IMR-90 (cell line): ENCODE measurements at regions not wholly inside any gene's neighbourhood (a gene's known extent, or its start where the extent isn't known, plus 50 kb on each side); places are given as distances from the start of the nearest gene placed in this dataset.

Experiments
- ATAC-seq: fragments of 200-7000 bp; cut with Tn5 transposase; 2 replicates; pipeline ENCODE4 v1.9.1; 2020; ENCODE audit warnings: low read depth, mild to moderate bottlenecking, moderate library complexity
- BruUV-seq: library from RNA; stranded (reverse); fragments of 400-500 nt; replicated peaks from 2 replicates; lab custom pipeline; 2021; lab: Mats Ljungman, UMichigan
- CTCF ChIA-PET: fragments of 300-600 bp; formaldehyde crosslinking; extraction: SDS; loops from one replicate; lab custom pipeline; 2021; ENCODE audit warnings: antibody characterized with exemption; lab: Yijun Ruan, JAX
- POLR2A ChIA-PET: fragments of 300-600 bp; sonication (Branson Sonifier 250); formaldehyde crosslinking; loops from one replicate; lab custom pipeline; 2022; ENCODE audit warnings: antibody characterized with exemption; ENCODE audit not compliant: unreplicated experiment; lab: Charles Lee
- DNase-seq: peaks from one replicate; pipeline ENCODE4 v3.0.0; 2013
- H2AFZ ChIP-seq: replicated peaks from 2 replicates; pipeline ENCODE3; 2013; ENCODE audit warnings: low read length, mild to moderate bottlenecking; ENCODE audit not compliant: poor library complexity
- H2AK5ac ChIP-seq: 2 replicates; pipeline ENCODE4 v1.6.1; 2013; ENCODE audit warnings: low read depth, low read length, inconsistent platforms
- H2AK9ac ChIP-seq: replicated peaks from 2 replicates; pipeline ENCODE3; 2013; ENCODE audit warnings: mild to moderate bottlenecking, low read depth, low read length, moderate library complexity; ENCODE audit not compliant: poor library complexity
- H2BK120ac ChIP-seq: 2 replicates; pipeline ENCODE4 v1.6.1; 2013; ENCODE audit warnings: low read depth, low read length, inconsistent platforms
- H2BK15ac ChIP-seq: 3 replicates; pipeline ENCODE4 v1.6.1; 2013; ENCODE audit warnings: low read depth, low read length, inconsistent platforms
- H2BK20ac ChIP-seq: 2 replicates; pipeline ENCODE4 v1.6.1; 2013; ENCODE audit warnings: low read depth, mild to moderate bottlenecking, inconsistent platforms, low read length, moderate library complexity
- H2BK5ac ChIP-seq: 2 replicates; pipeline ENCODE4 v1.6.1; 2013; ENCODE audit warnings: mild to moderate bottlenecking, low read depth, low read length, inconsistent platforms; ENCODE audit not compliant: poor library complexity, severe bottlenecking
- H3K14ac ChIP-seq: replicated peaks from 2 replicates; pipeline ENCODE4 v1.6.1; 2013; ENCODE audit warnings: low read depth, low read length, inconsistent platforms
- H3K18ac ChIP-seq: 2 replicates; pipeline ENCODE4 v1.6.1; 2013; ENCODE audit warnings: low read depth, low read length, control low read depth
- H3K23ac ChIP-seq: 2 replicates; pipeline ENCODE4 v1.6.1; 2013; ENCODE audit warnings: low read depth, low read length, inconsistent platforms
- H3K27ac ChIP-seq: 2 replicates; pipeline ENCODE4 v1.5.1; 2013; ENCODE audit warnings: mild to moderate bottlenecking, control low read depth, low read length; ENCODE audit not compliant: insufficient read depth
- H3K27me3 ChIP-seq: 2 replicates; pipeline ENCODE4 v1.6.1; 2013; ENCODE audit warnings: low read length; ENCODE audit not compliant: control insufficient read depth, insufficient read depth
- H3K36me3 ChIP-seq: 2 replicates; pipeline ENCODE4 v1.6.1; 2013; ENCODE audit warnings: low read length, mixed read lengths; ENCODE audit not compliant: control insufficient read depth, insufficient read depth
- H3K4ac ChIP-seq: 2 replicates; pipeline ENCODE4 v1.6.1; 2013; ENCODE audit warnings: low read depth, low read length, inconsistent platforms
- H3K4me1 ChIP-seq: 2 replicates; pipeline ENCODE4 v1.6.1; 2013; ENCODE audit warnings: low read length, mixed read lengths; ENCODE audit not compliant: control insufficient read depth, insufficient read depth
- H3K4me2 ChIP-seq: 2 replicates; pipeline ENCODE4 v1.6.1; 2013; ENCODE audit warnings: low read depth, mild to moderate bottlenecking, control low read depth, low read length, moderate library complexity
- H3K4me3 ChIP-seq: 2 replicates; pipeline ENCODE4 v1.5.1; 2013; ENCODE audit warnings: low read depth, mild to moderate bottlenecking, control low read depth, low read length, moderate library complexity; ENCODE audit not compliant: insufficient read depth
- H3K56ac ChIP-seq: 2 replicates; pipeline ENCODE4 v1.6.1; 2013; ENCODE audit warnings: low read length, inconsistent platforms; ENCODE audit not compliant: insufficient read depth; ENCODE audit errors: extremely low read depth
- H3K79me1 ChIP-seq, 2 experiments: 2 replicates each; pipeline ENCODE4 v1.6.1; 2013; ENCODE audit warnings: low read length in 2 of 2, inconsistent platforms in 1 of 2, low read depth in 1 of 2
- H3K9ac ChIP-seq: 2 replicates; pipeline ENCODE4 v1.6.1; 2013; ENCODE audit warnings: low read depth, low read length, control low read depth
- H3K9me1 ChIP-seq: 2 replicates; pipeline ENCODE4 v1.6.1; 2013; ENCODE audit warnings: low read length, inconsistent platforms; ENCODE audit not compliant: insufficient read depth
- H3K9me3 ChIP-seq: 2 replicates; pipeline ENCODE4 v1.6.1; 2013; ENCODE audit warnings: low read length; ENCODE audit not compliant: control insufficient read depth, insufficient read depth
- H4K20me1 ChIP-seq: 2 replicates; pipeline ENCODE4 v1.6.1; 2013; ENCODE audit warnings: low read length, inconsistent platforms; ENCODE audit not compliant: insufficient read depth
- H4K5ac ChIP-seq: 2 replicates; pipeline ENCODE4 v1.6.1; 2013; ENCODE audit warnings: mild to moderate bottlenecking, low read depth, low read length, control low read depth
- H4K8ac ChIP-seq, 2 experiments: 2 replicates each; pipeline ENCODE4 v1.6.1; 2013; ENCODE audit warnings: low read depth in 2 of 2, low read length in 2 of 2, control low read depth in 1 of 2, inconsistent platforms in 1 of 2
- H4K91ac ChIP-seq: 2 replicates; pipeline ENCODE4 v1.6.1; 2013; ENCODE audit warnings: low read depth, low read length, inconsistent platforms; ENCODE audit not compliant: insufficient read depth
- BHLHE40 ChIP-seq: fragments of 150-350 bp; IDR thresholded peaks from 2 replicates; pipeline ENCODE4 v1.6.1; 2016; ENCODE audit warnings: mild to moderate bottlenecking, low read depth, low read length
- CEBPB ChIP-seq: IDR thresholded peaks from 2 replicates; pipeline ENCODE4 v1.6.1; 2012; ENCODE audit warnings: low read depth, low read length, improper control_type of control experiment
- CHD1 ChIP-seq: IDR thresholded peaks from 2 replicates; pipeline ENCODE4 v1.6.1; 2012; ENCODE audit warnings: low read depth, low read length, improper control_type of control experiment
- CTCF ChIP-seq: conservative IDR thresholded peaks from 2 replicates; pipeline ENCODE4 v1.5.1; 2012; ENCODE audit warnings: mild to moderate bottlenecking, low read depth, low read length, improper control_type of control experiment
- ELK1 ChIP-seq: fragments of 150-350 bp; IDR thresholded peaks from 2 replicates; pipeline ENCODE4 v1.6.1; 2016; ENCODE audit warnings: low read depth, mild to moderate bottlenecking, low read length, moderate library complexity, borderline replicate concordance
- FOS ChIP-seq: fragments of 150-350 bp; IDR thresholded peaks from 2 replicates; pipeline ENCODE4 v1.6.1; 2016; ENCODE audit warnings: low read depth, low read length
- MAFK ChIP-seq: IDR thresholded peaks from 2 replicates; pipeline ENCODE4 v1.6.1; 2012; ENCODE audit warnings: low read depth, low read length, improper control_type of control experiment
- MAZ ChIP-seq: IDR thresholded peaks from 2 replicates; pipeline ENCODE4 v1.6.1; 2012; ENCODE audit warnings: low read depth, mild to moderate bottlenecking, low read length, improper control_type of control experiment, moderate library complexity, borderline replicate concordance
- MXI1 ChIP-seq: IDR thresholded peaks from 2 replicates; pipeline ENCODE4 v1.6.1; 2012; ENCODE audit warnings: low read depth, mild to moderate bottlenecking, low read length, moderate library complexity, borderline replicate concordance
- NFE2L2 ChIP-seq: fragments of 150-350 bp; IDR thresholded peaks from 2 replicates; pipeline ENCODE4 v1.6.1; 2016; ENCODE audit warnings: low read depth, mild to moderate bottlenecking, low read length
- POLR2A ChIP-seq: IDR thresholded peaks from 2 replicates; pipeline ENCODE4 v1.6.1; 2012; ENCODE audit warnings: mild to moderate bottlenecking, low read depth, low read length
- RAD21 ChIP-seq: IDR thresholded peaks from 2 replicates; pipeline ENCODE4 v1.6.1; 2012; ENCODE audit warnings: low read length, improper control_type of control experiment
- RCOR1 ChIP-seq: IDR thresholded peaks from 2 replicates; pipeline ENCODE4 v1.6.1; 2012; ENCODE audit warnings: mild to moderate bottlenecking, low read length, improper control_type of control experiment; ENCODE audit not compliant: insufficient replicate concordance
- RFX5 ChIP-seq: IDR thresholded peaks from 2 replicates; pipeline ENCODE4 v1.8.0; 2012; ENCODE audit warnings: low read depth, mild to moderate bottlenecking, low read length, moderate library complexity
- SMC3 ChIP-seq: fragments of 150-350 bp; IDR thresholded peaks from 2 replicates; pipeline ENCODE4 v1.6.1; 2016; ENCODE audit warnings: low read depth, mild to moderate bottlenecking, antibody characterized with exemption, low read length, moderate library complexity
- USF2 ChIP-seq: fragments of 150-350 bp; IDR thresholded peaks from 2 replicates; pipeline ENCODE4 v1.6.1; 2017; ENCODE audit warnings: mild to moderate bottlenecking, antibody characterized with exemption, low read length, low read depth
- WGBS, 2 experiments: methylation state at CpG; one replicate each; pipeline versions ENCODE4 v1.1.5 to v1.1.7; 2013; ENCODE audit warnings: missing lambda C conversion rate in 2 of 2; ENCODE audit not compliant: insufficient read length in 1 of 2; ENCODE audit errors: extremely low coverage in 2 of 2; 5-methylcytosine and 5-hydroxymethylcytosine counted together
- dilution Hi-C: fragments of 300-500 bp; cut with HindIII; formaldehyde crosslinking; loops from one replicate; pipeline ENCODE4 v1.14.3; 2018; ENCODE audit warnings: low sequenced_read_pairs; ENCODE audit not compliant: unreplicated experiment
- in situ Hi-C: fragments of 300-500 bp; cut with MboI; formaldehyde crosslinking; loops from 3 replicates; pipeline ENCODE4 v1.14.3; 2019; ENCODE audit warnings: low sequenced_read_pairs, inconsistent platforms, mixed read lengths
- intact Hi-C: fragments of 100-400 bp; cut with micrococcal nuclease; formaldehyde crosslinking; loops from 2 replicates; pipeline ENCODE4 v1.10.0; 2022

GRCh38 chr9:71541436-71541835 is 226.9 kb downstream of the CEMIP2 start:
- no peak overlapping the region for H3K23ac ChIP-seq
- H3K4me2 ChIP-seq: no peak overlapping the region
- no peak overlapping the region for H2BK15ac ChIP-seq
- H2AFZ ChIP-seq: no peak overlapping the region
- H2BK5ac ChIP-seq: no peak overlapping the region
- H2AK9ac ChIP-seq: no peak overlapping the region
- no peak overlapping the region for H4K8ac ChIP-seq
- CTCF ChIA-PET: no interaction called here
- no peak overlapping the region for H3K9ac ChIP-seq
- no peak overlapping the region for H2AK5ac ChIP-seq
- no peak overlapping the region for H4K91ac ChIP-seq
- no TSS peak for BruUV-seq
- H3K56ac ChIP-seq: no peak overlapping the region
- ATAC-seq (no peak), DNase-seq (no peak)
- intact Hi-C loops (no loop called here), dilution Hi-C loops (no loop called here), in situ Hi-C loops (no loop called here)
- no peak overlapping the region for H4K5ac ChIP-seq
- POLR2A ChIA-PET: no interaction called here
- no peaks in the 10 kb centered on the region for H3K36me3 ChIP-seq
- no peak overlapping the region for H3K14ac ChIP-seq
- H3K79me1 ChIP-seq: no peaks in the 10 kb centered on the region
- H3K9me1 ChIP-seq: no peaks in the 10 kb centered on the region
- no peak overlapping the region for H2BK20ac ChIP-seq
- H2BK120ac ChIP-seq: no peak overlapping the region
- no CpG with 5 or more reads among the region's 2 CpGs for WGBS, 2 experiments
- no peak overlapping the region for H3K4ac ChIP-seq
- H3K9me3 ChIP-seq: no peaks in the 10 kb centered on the region
- no peaks in the 10 kb centered on the region for H4K20me1 ChIP-seq
- H3K27me3 ChIP-seq: no peaks in the 10 kb centered on the region
- no peak overlapping the region for H3K18ac ChIP-seq
- TF ChIP-seq CTCF (no peak), RAD21 (no peak), MAFK (no peak), NFE2L2 (no peak), MAZ (no peak), USF2 (no peak), CHD1 (no peak), SMC3 (no peak), POLR2A (no peak), CEBPB (no peak), ELK1 (no peak), BHLHE40 (no peak), FOS (no peak), RFX5 (no peak), MXI1 (no peak), RCOR1 (no peak)
- H3K27ac ChIP-seq: no peak overlapping the region
- H3K4me3 ChIP-seq: no peak overlapping the region
- H3K4me1 ChIP-seq: no peaks in the 10 kb centered on the region
